ENCODE measurements at regions not wholly inside any gene's neighbourhood (a gene's known extent, or its start where the extent isn't known, plus 50 kb on each side); places are given as distances from the start of the nearest gene placed in this dataset.

GRCh38 chr2:41701231-41701630, 346.6 kb upstream of the PKDCC start:
- no peaks in the 10 kb centered on the region for H3K4me1 Mint-ChIP-seq (ENCODE audit: low read depth, unreplicated experiment)
- no peaks in the 10 kb centered on the region for H3K36me3 Mint-ChIP-seq (ENCODE audit: insufficient read depth, unreplicated experiment)
- TF ChIP-seq, protein P1, sequence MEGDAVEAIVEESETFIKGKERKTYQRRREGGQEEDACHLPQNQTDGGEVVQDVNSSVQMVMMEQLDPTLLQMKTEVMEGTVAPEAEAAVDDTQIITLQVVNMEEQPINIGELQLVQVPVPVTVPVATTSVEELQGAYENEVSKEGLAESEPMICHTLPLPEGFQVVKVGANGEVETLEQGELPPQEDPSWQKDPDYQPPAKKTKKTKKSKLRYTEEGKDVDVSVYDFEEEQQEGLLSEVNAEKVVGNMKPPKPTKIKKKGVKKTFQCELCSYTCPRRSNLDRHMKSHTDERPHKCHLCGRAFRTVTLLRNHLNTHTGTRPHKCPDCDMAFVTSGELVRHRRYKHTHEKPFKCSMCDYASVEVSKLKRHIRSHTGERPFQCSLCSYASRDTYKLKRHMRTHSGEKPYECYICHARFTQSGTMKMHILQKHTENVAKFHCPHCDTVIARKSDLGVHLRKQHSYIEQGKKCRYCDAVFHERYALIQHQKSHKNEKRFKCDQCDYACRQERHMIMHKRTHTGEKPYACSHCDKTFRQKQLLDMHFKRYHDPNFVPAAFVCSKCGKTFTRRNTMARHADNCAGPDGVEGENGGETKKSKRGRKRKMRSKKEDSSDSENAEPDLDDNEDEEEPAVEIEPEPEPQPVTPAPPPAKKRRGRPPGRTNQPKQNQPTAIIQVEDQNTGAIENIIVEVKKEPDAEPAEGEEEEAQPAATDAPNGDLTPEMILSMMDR (IDR thresholded peaks at IDR 0.05; ENCODE audit: insufficient read depth in 1 of 2, low read depth in 1 of 2, low read length in 1 of 2, severe bottlenecking in 1 of 2, unreplicated experiment in 1 of 2), result no peak
- ChIA-PET CTCF (interaction anchor here (0.6 kb wide), 1 partner anchor 803 kb away, joined by 3 read pairs; no protein-coding TSS in a partner anchor), POLR2A (no interaction called here)
- BruUV-seq (replicated peaks), result no TSS peak
- H3K4me1 ChIP-seq, result no peaks in the 10 kb centered on the region
- intact Hi-C loops (cut with micrococcal nuclease; ENCODE audit: unreplicated experiment), result no loop called here
- no peak overlapping the region for H3K4me3 ChIP-seq (ENCODE audit: low read depth, low read length)
- H3K27ac Mint-ChIP-seq (ENCODE audit: unreplicated experiment), result no peak overlapping the region
- H3K27me3 Mint-ChIP-seq (ENCODE audit: insufficient read depth, unreplicated experiment), result peaks cover 14% of the 10 kb centered on the region
- H3K4me3 Mint-ChIP-seq (ENCODE audit: unreplicated experiment), result no peak overlapping the region
- H3K36me3 ChIP-seq (ENCODE audit: control insufficient read depth, insufficient read depth, low read length), result no peaks in the 10 kb centered on the region
- H3K9me3 Mint-ChIP-seq (ENCODE audit: unreplicated experiment), result no peaks in the 10 kb centered on the region
- DNase-seq, result no peak
- H3K27me3 ChIP-seq (replicated peaks; ENCODE audit: control insufficient read depth, insufficient read depth, low read length), result no peaks in the 10 kb centered on the region
- H3K9me3 ChIP-seq, result no peaks in the 10 kb centered on the region

- CTCF ChIA-PET, result no interaction called here
- Histone ChIP-seq H3K36me3 (ENCODE audit: control insufficient read depth, insufficient read depth, low read length) (no peaks in the 10 kb centered on the region), H3K27me3 (replicated peaks; ENCODE audit: control insufficient read depth, insufficient read depth, low read length) (no peaks in the 10 kb centered on the region), H3K4me1 (no peaks in the 10 kb centered on the region), H3K9me3 (no peaks in the 10 kb centered on the region), H3K4me3 (ENCODE audit: low read depth, low read length) (no peak overlapping the region)
- H3K4me3 Mint-ChIP-seq (ENCODE audit: unreplicated experiment), result no peak overlapping the region
- H3K27me3 Mint-ChIP-seq (ENCODE audit: insufficient read depth, unreplicated experiment), result peaks cover 14% of the 10 kb centered on the region
- H3K9me3 Mint-ChIP-seq (ENCODE audit: unreplicated experiment), result no peaks in the 10 kb centered on the region
- no peaks in the 10 kb centered on the region for H3K4me1 Mint-ChIP-seq (ENCODE audit: low read depth, unreplicated experiment)
- H3K36me3 Mint-ChIP-seq (ENCODE audit: insufficient read depth, unreplicated experiment), result no peaks in the 10 kb centered on the region
- no peak overlapping the region for H3K27ac Mint-ChIP-seq (ENCODE audit: unreplicated experiment)
- no TSS peak for BruUV-seq (replicated peaks)
- no peak for DNase-seq
- intact Hi-C loops (cut with micrococcal nuclease; ENCODE audit: unreplicated experiment), result no loop called here
- TF ChIP-seq, protein P1 (IDR thresholded peaks at IDR 0.05; ENCODE audit: insufficient read depth in 1 of 2, low read depth in 1 of 2, low read length in 1 of 2, severe bottlenecking in 1 of 2, unreplicated experiment in 1 of 2), result no peak
- POLR2A ChIA-PET, result no interaction called here
These were observed 344.7 kb upstream of the PKDCC start for GRCh38 chr2:41703123-41703522.

DNA sequence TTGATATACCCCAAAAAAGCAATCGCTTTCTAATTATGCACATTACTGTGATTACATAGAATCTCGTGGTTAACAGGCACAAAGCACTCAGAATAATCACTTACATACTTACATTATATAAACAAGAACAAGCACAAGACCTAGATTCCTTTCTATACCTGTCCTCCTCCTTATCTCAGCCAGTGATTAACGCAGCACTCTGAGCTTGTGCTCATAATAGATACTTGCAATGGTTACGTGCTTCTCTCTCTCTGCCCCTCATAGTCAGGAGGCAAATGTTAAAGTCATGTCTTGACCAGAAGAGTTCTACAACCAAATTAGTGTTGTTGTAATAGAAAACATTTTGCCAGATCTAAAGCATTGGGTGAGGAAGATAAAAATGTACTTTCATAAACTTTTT, 342.2 kb upstream of the PKDCC start:
- no peaks in the 10 kb centered on the region for H3K27me3 ChIP-seq (replicated peaks; ENCODE audit: control insufficient read depth, insufficient read depth, low read length)
- H3K27ac Mint-ChIP-seq (ENCODE audit: unreplicated experiment), result no peak overlapping the region
- H3K4me1 Mint-ChIP-seq (ENCODE audit: low read depth, unreplicated experiment), result no peaks in the 10 kb centered on the region
- no peaks in the 10 kb centered on the region for H3K36me3 ChIP-seq (ENCODE audit: control insufficient read depth, insufficient read depth, low read length)
- H3K27me3 Mint-ChIP-seq (ENCODE audit: insufficient read depth, unreplicated experiment), result peaks cover 16% of the 10 kb centered on the region
- BruUV-seq (replicated peaks), result no TSS peak
- no peak for DNase-seq
- no peak overlapping the region for H3K4me3 Mint-ChIP-seq (ENCODE audit: unreplicated experiment)
- CTCF ChIA-PET, result no interaction called here
- intact Hi-C loops (cut with micrococcal nuclease; ENCODE audit: unreplicated experiment), result no loop called here
- no peaks in the 10 kb centered on the region for H3K9me3 Mint-ChIP-seq (ENCODE audit: unreplicated experiment)
- H3K36me3 Mint-ChIP-seq (ENCODE audit: insufficient read depth, unreplicated experiment), result no peaks in the 10 kb centered on the region
- H3K9me3 ChIP-seq, result no peaks in the 10 kb centered on the region
- POLR2A ChIA-PET, result no interaction called here
- TF ChIP-seq, protein P1 (IDR thresholded peaks at IDR 0.05; ENCODE audit: insufficient read depth in 1 of 2, low read depth in 1 of 2, low read length in 1 of 2, severe bottlenecking in 1 of 2, unreplicated experiment in 1 of 2), result no peak
- no peaks in the 10 kb centered on the region for H3K4me1 ChIP-seq
- H3K4me3 ChIP-seq (ENCODE audit: low read depth, low read length), result no peak overlapping the region
